GM10248 (cell line): ENCODE measurements at regions not wholly inside any gene's neighbourhood (a gene's known extent, or its start where the extent isn't known, plus 50 kb on each side); places are given as distances from the start of the nearest gene placed in this dataset.

Experiments used
- CTCF ChIA-PET: fragments of 300-600 bp; sonication (Branson Sonifier 250); formaldehyde crosslinking; extraction: SDS; loops from one replicate; lab custom pipeline; 2021; ENCODE audit warnings: antibody characterized with exemption; lab: Yijun Ruan, JAX
- POLR2A ChIA-PET: fragments of 350-650 bp; sonication (Branson Sonifier 250); formaldehyde crosslinking; extraction: SDS; loops from one replicate; lab custom pipeline; 2020; ENCODE audit warnings: antibody characterized with exemption; lab: Yijun Ruan, JAX
- DNase-seq: peaks from one replicate; pipeline ENCODE4 v3.0.0; 2012; ENCODE audit errors: extremely low spot score
- TF ChIP-seq, protein P1 (sequence below): IDR thresholded peaks from 2 replicates; pipeline ENCODE4 v1.5.1; 2012; ENCODE audit warnings: mild to moderate bottlenecking, low read depth; ENCODE audit errors: extremely low read depth, missing control alignments, control extremely low read depth

GRCh38 chr6:47360388-47360787, 50.7 kb upstream of the TNFRSF21 start:
- TF ChIP-seq, protein P1, sequence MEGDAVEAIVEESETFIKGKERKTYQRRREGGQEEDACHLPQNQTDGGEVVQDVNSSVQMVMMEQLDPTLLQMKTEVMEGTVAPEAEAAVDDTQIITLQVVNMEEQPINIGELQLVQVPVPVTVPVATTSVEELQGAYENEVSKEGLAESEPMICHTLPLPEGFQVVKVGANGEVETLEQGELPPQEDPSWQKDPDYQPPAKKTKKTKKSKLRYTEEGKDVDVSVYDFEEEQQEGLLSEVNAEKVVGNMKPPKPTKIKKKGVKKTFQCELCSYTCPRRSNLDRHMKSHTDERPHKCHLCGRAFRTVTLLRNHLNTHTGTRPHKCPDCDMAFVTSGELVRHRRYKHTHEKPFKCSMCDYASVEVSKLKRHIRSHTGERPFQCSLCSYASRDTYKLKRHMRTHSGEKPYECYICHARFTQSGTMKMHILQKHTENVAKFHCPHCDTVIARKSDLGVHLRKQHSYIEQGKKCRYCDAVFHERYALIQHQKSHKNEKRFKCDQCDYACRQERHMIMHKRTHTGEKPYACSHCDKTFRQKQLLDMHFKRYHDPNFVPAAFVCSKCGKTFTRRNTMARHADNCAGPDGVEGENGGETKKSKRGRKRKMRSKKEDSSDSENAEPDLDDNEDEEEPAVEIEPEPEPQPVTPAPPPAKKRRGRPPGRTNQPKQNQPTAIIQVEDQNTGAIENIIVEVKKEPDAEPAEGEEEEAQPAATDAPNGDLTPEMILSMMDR: no peak
- ChIA-PET CTCF (no interaction called here), POLR2A (no interaction called here)
- no peak for DNase-seq

GRCh38 chr6:47362857-47363461, 53.3 kb upstream of the TNFRSF21 start:
- CTCF ChIA-PET: interaction anchor here (0.8 to 1.6 kb wide), 2 partner anchors 8 to 13 kb away, joined by 3 to 5 read pairs; no protein-coding TSS in a partner anchor
- POLR2A ChIA-PET: no interaction called here
- TF ChIP-seq, protein P1: no peak
- DNase-seq: no peak

GRCh38 chr6:47363736-47364135, 54.0 kb upstream of the TNFRSF21 start:
- POLR2A ChIA-PET: no interaction called here
- TF ChIP-seq, protein P1: no peak
- CTCF ChIA-PET: interaction anchor here (1.6 kb wide), 1 partner anchor 14 kb away, joined by 5 read pairs; no protein-coding TSS in a partner anchor
- no peak for DNase-seq

- POLR2A ChIA-PET: no interaction called here
- CTCF ChIA-PET: interaction anchor here (1.6 kb wide), 1 partner anchor 11 kb away, joined by 3 read pairs; no protein-coding TSS in a partner anchor
These were observed 56.7 kb upstream of the TNFRSF21 start for GRCh38 chr6:47366335-47366890.

GRCh38 chr6:47371139-47371869, 61.6 kb upstream of the TNFRSF21 start:
- ChIA-PET POLR2A (no interaction called here), CTCF (interaction anchor here (1.8 kb wide), 1 partner anchor 9 kb away, joined by 4 read pairs; no protein-coding TSS in a partner anchor)
- TF ChIP-seq, protein P1: no peak
- DNase-seq: no peak

More at GRCh38 chr6:47366335-47366890, 56.7 kb upstream of the TNFRSF21 start:
- TF ChIP-seq, protein P1: no peak
- no peak for DNase-seq

- TF ChIP-seq, protein P1: no peak
- CTCF ChIA-PET: interaction anchor here (1.8 kb wide), 1 partner anchor 9 kb away, joined by 4 read pairs; no protein-coding TSS in a partner anchor
- POLR2A ChIA-PET: no interaction called here
- DNase-seq: no peak
These were observed 62.2 kb upstream of the TNFRSF21 start for GRCh38 chr6:47371870-47372255.
